ENCODE measurements at regions not wholly inside any gene's neighbourhood (a gene's known extent, or its start where the extent isn't known, plus 50 kb on each side); places are given as distances from the start of the nearest gene placed in this dataset.
"Not testable (repeated sequence)": the region's sequence is repeated elsewhere in the genome, so short reads cannot be mapped to it uniquely, and the experiment has no call there.

- TF ChIP-seq CTCF (IDR thresholded peaks at IDR 0.05), result no peak
- Histone ChIP-seq H3K9me3 (no peaks in the 10 kb centered on the region), H3K27me3 (replicated peaks; ENCODE audit: insufficient read depth) (no peaks in the 10 kb centered on the region), H3K4me3 (no peak overlapping the region), H3K4me1 (ENCODE audit: control insufficient read depth in 1 of 2, low read depth in 2 of 2) (no peaks in the 10 kb centered on the region), H3K36me3 (no peaks in the 10 kb centered on the region), H3K27ac (no peak overlapping the region)
- no peak for DNase-seq (ENCODE audit: low spot score)
- no peak for ATAC-seq (ENCODE audit: insufficient number of reproducible peaks, low FRiP score, low read depth)
These were observed 55.4 kb upstream of the KLF14 start for GRCh38 chr7:130789436-130789835.

GRCh38 chr7:130791746-130792145, 57.7 kb upstream of the KLF14 start:
- H3K36me3 ChIP-seq, result no peaks in the 10 kb centered on the region
- H3K4me1 ChIP-seq (ENCODE audit: control insufficient read depth in 1 of 2, low read depth in 2 of 2), result no peaks in the 10 kb centered on the region
- DNase-seq (ENCODE audit: low spot score) (no peak), ATAC-seq (ENCODE audit: insufficient number of reproducible peaks, low FRiP score, low read depth) (no peak)
- no peaks in the 10 kb centered on the region for H3K27me3 ChIP-seq (replicated peaks; ENCODE audit: insufficient read depth)
- no peak overlapping the region for H3K4me3 ChIP-seq
- no peak for TF ChIP-seq CTCF (IDR thresholded peaks at IDR 0.05)
- H3K27ac ChIP-seq, result no peak overlapping the region
- no peaks in the 10 kb centered on the region for H3K9me3 ChIP-seq

- H3K27ac ChIP-seq, result no peak overlapping the region
- ATAC-seq (ENCODE audit: insufficient number of reproducible peaks, low FRiP score, low read depth), result no peak
- DNase-seq (ENCODE audit: low spot score), result no peak
- TF ChIP-seq CTCF (IDR thresholded peaks at IDR 0.05), result no peak
- no peaks in the 10 kb centered on the region for H3K9me3 ChIP-seq
- H3K4me1 ChIP-seq (ENCODE audit: control insufficient read depth in 1 of 2, low read depth in 2 of 2), result no peaks in the 10 kb centered on the region
- no peaks in the 10 kb centered on the region for H3K27me3 ChIP-seq (replicated peaks; ENCODE audit: insufficient read depth)
- no peaks in the 10 kb centered on the region for H3K36me3 ChIP-seq
- H3K4me3 ChIP-seq, result no peak overlapping the region
These were observed 60.0 kb upstream of the KLF14 start for GRCh38 chr7:130793855-130794618.

GRCh38 chr7:130794619-130794922, 60.6 kb upstream of the KLF14 start:
- DNase-seq (ENCODE audit: low spot score), result no peak
- H3K4me3 ChIP-seq, result no peak overlapping the region
- H3K27ac ChIP-seq, result no peak overlapping the region
- no peaks in the 10 kb centered on the region for H3K9me3 ChIP-seq
- H3K27me3 ChIP-seq (replicated peaks; ENCODE audit: insufficient read depth), result no peaks in the 10 kb centered on the region
- no peak for TF ChIP-seq CTCF (IDR thresholded peaks at IDR 0.05)
- H3K4me1 ChIP-seq (ENCODE audit: control insufficient read depth in 1 of 2, low read depth in 2 of 2), result no peaks in the 10 kb centered on the region
- ATAC-seq (ENCODE audit: insufficient number of reproducible peaks, low FRiP score, low read depth), result no peak
- no peaks in the 10 kb centered on the region for H3K36me3 ChIP-seq

DNA sequence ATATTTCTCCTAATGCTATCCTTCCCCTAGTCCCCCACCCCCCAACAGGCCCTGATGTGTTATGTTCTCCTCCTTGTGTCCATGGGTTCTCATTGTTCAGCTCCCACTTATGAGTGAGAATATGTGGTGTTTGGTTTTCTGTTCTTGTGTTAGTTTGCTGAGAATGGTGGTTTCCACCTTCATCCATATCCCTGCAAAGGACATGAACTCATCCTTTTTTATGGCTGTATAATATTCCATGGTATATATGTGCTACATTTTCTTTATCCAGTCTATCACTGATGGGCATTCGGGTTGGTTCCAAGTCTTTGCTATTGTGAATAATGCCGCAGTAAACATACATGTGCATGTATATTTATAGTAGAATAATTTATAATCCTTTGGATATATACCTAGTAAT, 62.4 kb upstream of the KLF14 start:
- H3K27me3 ChIP-seq (replicated peaks; ENCODE audit: insufficient read depth); H3K36me3 ChIP-seq; DNase-seq (ENCODE audit: low spot score); H3K4me3 ChIP-seq; H3K9me3 ChIP-seq; H3K4me1 ChIP-seq (ENCODE audit: control insufficient read depth in 1 of 2, low read depth in 2 of 2); H3K27ac ChIP-seq; ATAC-seq (ENCODE audit: insufficient number of reproducible peaks, low FRiP score, low read depth): not testable (repeated sequence)

DNA sequence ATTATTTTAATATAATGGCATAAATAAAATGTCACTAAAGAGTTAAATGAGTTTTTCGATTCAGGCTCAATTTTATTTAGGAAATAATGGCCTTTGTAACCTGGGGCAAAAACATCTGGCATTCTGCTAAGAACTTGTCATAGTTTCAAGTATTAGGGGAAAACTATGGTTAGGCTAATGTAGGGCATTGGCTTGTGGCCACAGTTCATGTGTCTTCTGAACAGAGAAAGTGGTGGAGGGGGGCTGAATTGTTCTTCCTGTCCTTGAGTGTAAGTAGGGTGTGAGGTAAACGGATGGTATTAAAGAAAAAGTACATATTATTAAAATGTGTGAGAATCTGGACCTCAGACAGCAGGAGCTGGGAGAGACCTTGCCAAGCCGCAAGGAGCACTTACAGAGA, 69.1 kb upstream of the KLF14 start:
- Histone ChIP-seq H3K4me3 (no peak overlapping the region), H3K27ac (no peak overlapping the region), H3K9me3 (no peaks in the 10 kb centered on the region), H3K4me1 (ENCODE audit: control insufficient read depth in 1 of 2, low read depth in 2 of 2) (no peaks in the 10 kb centered on the region), H3K27me3 (replicated peaks; ENCODE audit: insufficient read depth) (peaks cover 3% of the 10 kb centered on the region), H3K36me3 (no peaks in the 10 kb centered on the region)
- no peak for ATAC-seq (ENCODE audit: insufficient number of reproducible peaks, low FRiP score, low read depth)
- no peak for DNase-seq (ENCODE audit: low spot score)
- TF ChIP-seq CTCF (IDR thresholded peaks at IDR 0.05), result no peak

All from thoracic aorta (tissue), 2 donors.